ENCODE measurements at regions not wholly inside any gene's neighbourhood (a gene's known extent, or its start where the extent isn't known, plus 50 kb on each side); places are given as distances from the start of the nearest gene placed in this dataset.
"Not testable (repeated sequence)": the region's sequence is repeated elsewhere in the genome, so short reads cannot be mapped to it uniquely, and the experiment has no call there.

DNA sequence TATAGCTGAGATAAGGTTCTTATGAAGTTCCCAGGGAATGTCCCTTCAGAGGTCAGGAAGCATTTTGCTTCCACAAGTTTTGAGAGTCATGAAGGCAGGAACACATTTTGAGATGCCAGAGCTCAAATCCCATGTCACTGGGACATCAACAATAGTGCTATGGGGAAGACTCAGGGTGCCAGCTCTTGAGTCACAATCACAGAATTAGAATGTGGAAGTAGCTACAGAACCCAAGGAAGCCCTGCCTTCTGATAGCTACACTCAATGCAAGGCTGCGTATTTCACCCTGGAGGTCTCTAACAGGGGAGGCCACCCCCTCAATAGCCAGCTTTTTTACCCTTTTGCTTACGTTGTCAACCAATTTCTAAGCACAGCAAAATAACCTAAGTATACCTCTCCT, 141.3 kb downstream of the FAM72B start:
- H3K4me3 ChIP-seq; H3K9me3 ChIP-seq; intact Hi-C loops (cut with DNase I; ENCODE audit: low total_unique reads); H3K4me1 ChIP-seq; H3K27me3 ChIP-seq; H3K27ac ChIP-seq; H3K36me3 ChIP-seq; DNase-seq: not testable (repeated sequence)

DNA sequence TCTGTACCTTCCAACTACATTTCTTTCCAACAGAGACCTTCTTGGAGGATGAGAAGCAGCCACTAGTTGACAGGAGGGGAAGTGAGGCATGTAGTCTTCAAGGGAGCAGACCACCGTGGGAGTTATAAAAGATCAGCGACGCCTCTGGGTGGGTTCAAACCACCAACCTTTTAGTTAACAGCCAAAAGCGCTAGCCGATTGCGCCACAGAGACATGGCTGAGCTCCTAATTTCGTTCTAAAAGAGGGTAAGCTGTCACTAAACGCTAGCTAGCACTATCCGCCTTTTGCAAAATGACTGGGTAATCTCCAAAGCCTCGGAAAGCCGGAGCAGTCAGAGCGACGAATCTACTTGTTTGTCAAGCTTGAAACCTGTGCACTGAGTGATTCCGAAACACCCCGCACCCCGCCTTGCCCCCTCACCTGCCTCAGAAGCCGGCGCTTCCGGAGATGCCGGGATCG, 135.8 kb downstream of the FAM72B start:
- H3K4me1 ChIP-seq; H3K36me3 ChIP-seq; H3K4me3 ChIP-seq; H3K9me3 ChIP-seq; intact Hi-C loops (cut with DNase I; ENCODE audit: low total_unique reads); H3K27ac ChIP-seq; DNase-seq; H3K27me3 ChIP-seq: not testable (repeated sequence)

DNA sequence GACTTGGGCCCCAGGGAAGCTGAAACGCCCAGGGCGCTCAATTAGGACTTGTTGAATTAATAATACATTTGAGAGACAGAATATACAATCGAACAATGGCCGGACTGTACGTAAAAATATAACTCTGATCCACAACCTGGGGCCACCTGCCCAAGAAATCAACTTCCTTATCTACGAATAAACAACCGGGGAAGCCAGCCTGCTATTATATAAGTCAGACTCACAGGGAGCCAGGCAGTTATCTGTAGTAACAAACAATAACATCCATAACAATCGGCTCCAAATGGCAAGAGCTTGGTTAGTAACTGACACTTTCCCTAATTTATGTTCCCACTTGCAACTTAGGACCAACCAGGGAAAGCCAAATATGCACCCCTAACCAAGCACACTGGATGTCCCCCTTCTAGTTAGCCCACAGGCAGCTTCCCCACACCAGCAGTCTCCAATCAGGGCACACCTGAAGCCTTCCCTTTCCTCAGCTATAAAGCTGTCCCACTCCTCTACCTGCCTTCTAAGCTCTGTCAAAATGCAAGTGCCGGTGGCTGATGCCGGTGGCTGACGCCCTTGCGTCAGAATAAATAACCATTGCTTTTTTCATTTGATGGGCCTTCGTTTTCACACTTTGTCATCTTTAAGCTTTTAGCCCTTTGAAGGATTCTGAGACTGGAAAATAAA, 135.2 kb downstream of the FAM72B start:
- H3K9me3 ChIP-seq; DNase-seq; H3K4me1 ChIP-seq; H3K4me3 ChIP-seq; H3K27ac ChIP-seq; H3K27me3 ChIP-seq; intact Hi-C loops (cut with DNase I; ENCODE audit: low total_unique reads); H3K36me3 ChIP-seq: not testable (repeated sequence)

DNA sequence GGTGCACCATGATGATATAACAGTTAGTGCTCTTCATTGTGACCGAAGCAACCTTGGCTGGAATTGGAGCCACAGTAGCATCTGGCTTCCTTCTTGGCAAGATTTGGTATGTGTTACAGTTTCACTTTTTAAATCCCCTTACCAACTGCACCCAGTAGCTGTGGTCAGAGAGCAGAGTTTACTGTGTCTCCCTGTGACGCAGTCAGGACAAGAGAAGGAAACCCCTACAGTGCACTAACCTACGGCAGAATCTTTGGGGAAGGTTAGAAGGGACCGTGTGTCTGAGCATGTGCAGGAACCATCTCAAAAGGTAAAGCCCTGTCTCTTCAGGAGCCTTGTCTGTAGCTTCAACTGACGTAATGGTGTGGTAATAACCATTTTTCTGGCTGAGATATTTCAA, 134.0 kb downstream of the FAM72B start:
- H3K4me3 ChIP-seq; H3K27me3 ChIP-seq; H3K36me3 ChIP-seq; H3K4me1 ChIP-seq; H3K27ac ChIP-seq; DNase-seq; H3K9me3 ChIP-seq; intact Hi-C loops (cut with DNase I; ENCODE audit: low total_unique reads): not testable (repeated sequence)

DNA sequence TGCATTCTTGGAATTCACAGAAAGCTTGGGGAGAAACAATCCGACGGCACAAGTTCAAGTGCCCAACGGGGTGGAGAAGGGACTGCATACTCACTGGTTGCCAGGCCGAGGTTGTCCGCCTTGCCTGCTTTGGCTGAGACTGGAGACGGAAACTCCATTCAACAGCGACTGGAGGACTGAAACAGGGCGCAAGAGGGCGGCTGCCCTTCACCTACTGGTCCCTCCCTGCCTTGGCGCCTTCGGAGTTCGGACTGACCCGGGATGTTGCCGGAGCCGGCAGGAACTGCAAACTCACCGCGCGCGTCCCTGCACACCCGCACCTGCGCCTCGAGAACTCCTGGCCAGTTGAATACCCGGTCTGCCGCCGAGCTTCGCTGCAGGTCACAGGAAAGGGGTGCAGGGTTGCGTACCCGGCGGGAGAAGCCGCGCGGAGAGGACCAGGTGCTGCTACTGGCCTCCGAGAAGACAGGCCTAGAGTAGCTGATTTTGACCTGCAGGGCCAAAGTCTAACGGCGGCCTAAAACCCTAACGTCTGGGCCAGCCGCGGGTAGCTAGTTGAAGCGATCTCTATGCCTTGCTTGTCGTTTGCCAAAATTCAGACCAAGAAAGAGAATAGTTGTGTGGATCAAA, 132.9 kb downstream of the FAM72B start:
- DNase-seq, H3K27ac ChIP-seq: not testable (repeated sequence)

DNA sequence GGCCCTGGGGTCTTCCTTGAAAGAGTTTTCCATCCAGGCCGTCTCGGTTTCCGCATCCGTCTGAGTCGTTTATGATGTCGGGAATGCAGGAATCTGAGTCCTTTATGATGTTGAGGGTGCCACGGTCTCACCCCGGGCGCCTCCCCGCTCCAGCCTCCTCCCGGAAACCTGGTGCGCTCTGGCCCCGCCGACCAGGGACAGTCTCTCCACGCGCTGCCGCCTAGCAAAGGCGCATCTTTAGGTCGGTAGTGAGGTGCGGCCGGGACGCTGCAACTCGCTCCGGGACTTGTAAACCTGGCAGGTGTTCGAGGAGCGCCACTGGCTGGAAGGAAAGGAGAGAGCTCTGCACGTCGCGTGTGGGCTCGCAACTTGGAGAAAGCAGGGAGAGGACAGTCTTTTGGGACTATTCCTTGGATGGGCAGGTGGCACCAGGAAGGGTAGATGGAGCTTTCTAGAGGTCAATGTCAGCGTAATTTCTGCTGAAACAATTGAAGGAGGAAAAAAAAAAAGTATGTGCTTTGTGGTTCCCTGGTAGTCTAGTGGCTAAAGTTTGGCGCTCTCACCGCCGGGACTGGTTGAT, 132.0 kb downstream of the FAM72B start:
- H3K36me3 ChIP-seq; DNase-seq; H3K27me3 ChIP-seq; intact Hi-C loops (cut with DNase I; ENCODE audit: low total_unique reads); H3K9me3 ChIP-seq; H3K4me3 ChIP-seq; H3K27ac ChIP-seq; H3K4me1 ChIP-seq: not testable (repeated sequence)

More for the DNA sequence above, 132.9 kb downstream of the FAM72B start:
- H3K4me1 ChIP-seq; H3K9me3 ChIP-seq; H3K4me3 ChIP-seq; H3K27me3 ChIP-seq; H3K36me3 ChIP-seq; intact Hi-C loops (cut with DNase I; ENCODE audit: low total_unique reads): not testable (repeated sequence)

DNA sequence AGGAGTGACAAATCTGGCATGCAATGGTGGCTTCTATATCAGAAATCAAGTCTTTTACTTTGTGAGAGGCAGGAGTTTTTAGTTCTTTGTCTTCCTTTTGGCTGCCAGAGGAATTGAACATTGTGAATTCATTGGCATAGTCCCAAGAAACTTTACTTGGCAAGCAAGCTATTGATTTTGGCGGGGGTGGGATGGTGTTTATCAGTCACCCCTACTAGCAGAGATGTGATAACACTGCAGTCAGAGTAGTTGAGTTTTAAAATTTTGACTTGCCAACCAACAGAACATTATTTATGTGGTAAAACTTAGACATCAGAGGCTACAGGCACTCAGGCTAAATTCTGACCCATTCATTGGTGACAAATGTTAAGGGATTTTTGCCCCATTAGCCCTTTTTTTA, 129.2 kb downstream of the FAM72B start:
- H3K4me1 ChIP-seq; intact Hi-C loops (cut with DNase I; ENCODE audit: low total_unique reads); DNase-seq; H3K27ac ChIP-seq; H3K36me3 ChIP-seq; H3K9me3 ChIP-seq; H3K4me3 ChIP-seq; H3K27me3 ChIP-seq: not testable (repeated sequence)

DNA sequence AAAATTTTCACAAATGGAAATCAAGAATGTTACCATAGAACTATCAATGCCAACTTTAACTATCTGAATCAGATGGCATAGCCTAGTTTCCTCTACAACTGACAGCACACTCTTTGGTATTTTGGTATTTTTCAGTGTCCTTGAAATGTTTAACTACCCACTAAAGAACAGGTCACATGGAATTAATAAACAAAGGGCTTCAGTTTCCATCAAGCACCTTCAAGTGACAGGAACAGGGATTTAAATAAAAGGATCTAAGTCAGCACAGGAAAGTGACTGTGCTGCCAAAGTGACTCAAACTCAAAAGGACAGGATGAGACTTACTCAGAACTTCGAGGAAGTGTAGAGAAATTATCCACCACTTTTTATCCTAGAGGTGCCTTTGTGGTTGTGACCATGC, 117.2 kb downstream of the FAM72B start:
- DNase-seq; H3K4me3 ChIP-seq; H3K36me3 ChIP-seq; H3K27ac ChIP-seq; H3K27me3 ChIP-seq; intact Hi-C loops (cut with DNase I; ENCODE audit: low total_unique reads); H3K9me3 ChIP-seq; H3K4me1 ChIP-seq: not testable (repeated sequence)

DNA sequence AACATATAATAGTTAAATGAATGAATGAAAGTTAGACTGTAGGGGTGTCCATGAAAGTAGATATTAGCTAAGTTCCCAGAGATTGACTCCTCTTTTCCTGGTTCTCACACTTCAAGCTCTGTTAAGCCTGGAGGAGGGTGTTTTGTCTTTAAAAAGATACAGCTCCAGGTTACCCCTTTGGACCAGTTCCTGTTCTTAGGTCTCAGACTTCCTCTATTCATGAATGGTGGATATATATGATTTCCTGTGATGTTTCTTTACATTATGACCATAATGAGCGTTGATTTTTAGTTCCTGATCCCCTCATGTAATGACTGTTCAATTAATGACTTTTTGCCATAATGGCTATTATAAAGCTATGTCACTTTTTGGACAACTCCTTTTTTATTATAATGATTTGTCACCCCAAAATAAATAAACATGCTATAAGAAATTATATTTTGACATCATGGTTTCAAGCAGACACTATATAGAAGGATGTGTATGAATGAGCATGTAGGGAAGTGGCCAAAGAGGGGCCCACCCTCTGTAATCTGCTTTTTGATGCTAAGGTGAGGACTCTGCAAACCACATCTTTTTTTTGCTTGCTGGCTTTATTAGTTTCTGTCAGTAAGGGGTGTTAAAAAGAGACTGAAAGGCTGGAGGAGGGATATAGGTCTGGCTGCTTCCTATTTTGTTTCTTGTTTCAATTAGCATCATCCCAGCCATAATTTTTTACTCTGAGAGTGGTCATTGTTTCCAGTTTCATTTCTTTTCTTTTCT, 115.2 kb downstream of the FAM72B start:
- H3K36me3 ChIP-seq; H3K9me3 ChIP-seq; DNase-seq; H3K27ac ChIP-seq; H3K27me3 ChIP-seq; H3K4me3 ChIP-seq; intact Hi-C loops (cut with DNase I; ENCODE audit: low total_unique reads); H3K4me1 ChIP-seq: not testable (repeated sequence)

DNA sequence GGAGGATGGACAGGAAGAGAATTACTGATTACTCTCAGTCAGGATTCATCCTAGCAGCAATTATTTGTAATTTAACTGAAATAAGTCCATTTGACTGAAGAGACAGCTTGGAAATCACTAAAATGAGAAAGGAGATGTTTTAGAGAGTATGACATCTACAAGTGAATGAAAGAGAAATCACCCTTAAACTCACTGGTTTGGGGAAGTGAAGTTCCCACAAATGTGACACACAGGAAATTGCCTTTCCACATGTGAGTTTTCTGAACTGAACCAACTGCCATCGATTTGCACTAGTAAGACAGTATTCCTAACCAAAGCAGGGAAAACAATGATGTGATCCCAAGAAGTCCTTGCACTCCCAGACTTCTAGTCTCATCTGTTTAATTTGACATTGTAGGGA, 110.3 kb downstream of the FAM72B start:
- H3K27me3 ChIP-seq; intact Hi-C loops (cut with DNase I; ENCODE audit: low total_unique reads); H3K4me1 ChIP-seq; H3K4me3 ChIP-seq; H3K9me3 ChIP-seq; H3K27ac ChIP-seq; DNase-seq; H3K36me3 ChIP-seq: not testable (repeated sequence)

DNA sequence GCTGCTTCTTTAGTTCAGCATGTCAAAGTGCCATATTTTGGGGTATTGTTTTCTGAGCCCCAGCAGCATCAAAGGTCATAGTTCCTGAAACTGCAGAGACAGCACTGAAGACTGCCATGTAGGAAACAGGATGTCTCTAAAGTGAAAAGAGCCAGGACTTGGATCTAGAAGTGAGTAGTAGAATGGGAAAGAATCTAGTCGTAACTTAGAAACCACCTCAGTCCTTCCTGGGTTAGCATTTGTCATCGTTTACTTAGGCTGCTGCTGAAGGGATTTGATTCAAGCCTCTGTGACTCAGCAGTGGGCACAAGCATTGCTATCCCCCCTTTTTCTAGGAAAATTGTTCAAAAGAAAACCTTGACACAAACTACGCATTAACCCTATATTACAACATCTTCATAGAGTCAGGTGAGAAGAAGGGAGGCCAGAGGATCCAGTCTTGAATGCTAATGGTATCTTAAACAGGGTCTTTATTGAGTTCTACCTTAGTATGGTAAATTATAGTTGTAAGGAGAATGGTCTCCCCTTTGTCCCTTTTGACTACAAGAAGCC, 108.8 kb downstream of the FAM72B start:
- H3K9me3 ChIP-seq; H3K4me3 ChIP-seq; H3K27ac ChIP-seq; H3K36me3 ChIP-seq; intact Hi-C loops (cut with DNase I; ENCODE audit: low total_unique reads); H3K27me3 ChIP-seq; H3K4me1 ChIP-seq; DNase-seq: not testable (repeated sequence)

DNA sequence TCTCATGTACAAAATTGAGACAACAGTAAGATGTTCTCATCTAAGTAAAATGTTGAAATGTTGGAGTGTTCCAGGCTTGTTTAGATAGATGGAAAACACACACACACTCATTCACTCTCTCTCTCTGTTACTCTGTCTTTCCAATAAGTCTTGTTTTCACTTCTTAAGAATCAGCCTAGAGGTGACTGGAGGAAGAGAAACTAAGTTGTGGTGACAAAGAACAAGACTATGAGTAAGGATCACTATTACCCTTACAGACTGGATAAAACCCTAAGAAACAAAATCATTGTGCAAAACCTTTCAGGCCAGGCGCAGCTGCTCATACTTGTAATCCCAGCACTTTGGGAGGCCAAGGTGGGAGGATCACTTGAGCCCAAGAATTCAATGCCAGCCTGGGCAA, 107.5 kb downstream of the FAM72B start:
- H3K4me3 ChIP-seq; H3K36me3 ChIP-seq; DNase-seq; H3K9me3 ChIP-seq; H3K27ac ChIP-seq; H3K27me3 ChIP-seq; H3K4me1 ChIP-seq; intact Hi-C loops (cut with DNase I; ENCODE audit: low total_unique reads): not testable (repeated sequence)

DNA sequence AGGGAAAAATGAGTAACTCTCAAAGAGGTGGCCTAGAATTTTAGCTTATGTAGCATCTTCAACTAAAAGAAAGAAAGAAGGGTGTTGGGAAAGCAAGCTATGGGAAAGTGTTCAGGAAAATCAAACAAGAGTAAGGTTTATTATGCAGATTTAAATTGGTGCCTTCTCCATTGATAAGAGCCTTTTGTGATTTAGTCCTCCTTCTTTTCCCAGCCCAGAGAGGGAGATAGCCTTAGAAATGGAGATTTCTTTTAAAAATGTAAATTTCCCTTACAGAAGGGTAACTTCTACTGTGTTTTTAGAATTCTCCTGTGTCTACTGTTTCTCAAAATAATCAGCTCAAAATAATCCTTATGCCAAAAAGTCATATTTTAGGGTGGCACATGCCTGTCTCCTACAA, 104.5 kb downstream of the FAM72B start:
- H3K4me3 ChIP-seq; intact Hi-C loops (cut with DNase I; ENCODE audit: low total_unique reads): not testable (repeated sequence)

More for the DNA sequence above, 104.5 kb downstream of the FAM72B start:
- not testable (repeated sequence) for H3K27me3 ChIP-seq, DNase-seq, H3K9me3 ChIP-seq, H3K27ac ChIP-seq, H3K36me3 ChIP-seq, H3K4me1 ChIP-seq
